ENCODE measurements at regions not wholly inside any gene's neighbourhood (a gene's known extent, or its start where the extent isn't known, plus 50 kb on each side); places are given as distances from the start of the nearest gene placed in this dataset.
"Not testable (repeated sequence)": the region's sequence is repeated elsewhere in the genome, so short reads cannot be mapped to it uniquely, and the experiment has no call there.

DNA sequence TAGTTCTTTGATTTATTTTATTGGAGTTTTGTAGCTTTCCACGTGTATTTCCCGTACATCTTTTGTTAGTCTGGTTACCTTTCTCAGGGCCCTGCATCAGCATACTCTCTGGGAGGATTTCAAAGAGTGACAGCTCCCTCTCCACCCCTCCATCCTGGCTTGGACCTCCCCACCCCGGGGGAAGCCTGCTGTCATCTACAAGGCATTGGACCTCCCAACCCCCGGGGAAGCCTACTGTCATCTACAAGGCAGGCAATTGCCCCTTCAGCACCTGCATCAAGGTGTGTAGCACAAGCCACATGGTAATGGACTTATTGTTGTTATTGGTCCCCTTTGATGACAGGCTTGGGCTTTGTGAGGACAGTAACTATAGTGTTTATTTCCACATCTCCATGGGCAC lies 390.1 kb downstream of the TCERG1L start:
- DNase-seq: no peak

DNA sequence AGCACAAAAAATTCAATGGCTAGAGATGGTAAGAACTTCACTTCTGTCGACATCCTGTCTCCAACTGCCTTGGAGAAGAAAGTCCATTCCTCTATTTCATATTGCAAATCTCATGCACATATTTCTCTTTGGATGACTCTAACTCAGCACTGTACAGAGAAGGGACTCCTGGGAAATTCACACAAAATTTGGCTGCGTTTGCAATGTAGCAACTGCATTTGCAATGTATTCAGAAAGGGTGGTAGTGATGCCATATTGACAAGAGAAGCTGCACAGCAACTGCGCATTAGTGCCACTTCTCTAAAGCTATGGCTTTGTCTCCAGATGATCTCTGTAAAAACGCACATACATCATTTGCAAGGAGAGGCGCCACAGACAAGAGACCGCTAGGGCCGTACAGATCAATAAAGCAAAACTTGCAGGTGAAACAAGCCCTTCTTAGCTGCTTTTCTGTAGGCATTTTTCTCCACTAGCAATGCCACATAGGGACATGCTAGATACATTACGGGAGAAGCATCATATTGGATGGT lies 389.5 kb downstream of the TCERG1L start:
- DNase-seq: no peak

DNA sequence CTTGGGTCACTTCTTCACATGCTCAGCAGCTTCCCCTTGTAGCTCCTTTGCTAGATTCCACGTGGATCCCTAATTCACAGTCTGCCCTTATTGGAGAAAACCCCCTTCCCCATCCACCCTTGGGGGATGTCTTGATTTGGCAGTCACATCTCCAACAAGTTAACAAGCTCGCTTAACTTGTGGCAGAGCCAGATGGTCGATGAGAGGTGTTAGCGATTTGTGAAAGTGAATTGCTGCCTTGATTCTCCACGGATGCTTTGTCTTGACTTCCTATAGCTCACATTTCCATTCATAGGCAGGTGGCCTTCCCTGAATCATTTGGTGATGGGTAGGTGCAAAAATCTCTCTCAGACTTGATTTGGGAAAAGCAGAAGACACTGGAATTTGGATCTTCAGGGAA lies 387.9 kb downstream of the TCERG1L start:
- no peak for DNase-seq

DNA sequence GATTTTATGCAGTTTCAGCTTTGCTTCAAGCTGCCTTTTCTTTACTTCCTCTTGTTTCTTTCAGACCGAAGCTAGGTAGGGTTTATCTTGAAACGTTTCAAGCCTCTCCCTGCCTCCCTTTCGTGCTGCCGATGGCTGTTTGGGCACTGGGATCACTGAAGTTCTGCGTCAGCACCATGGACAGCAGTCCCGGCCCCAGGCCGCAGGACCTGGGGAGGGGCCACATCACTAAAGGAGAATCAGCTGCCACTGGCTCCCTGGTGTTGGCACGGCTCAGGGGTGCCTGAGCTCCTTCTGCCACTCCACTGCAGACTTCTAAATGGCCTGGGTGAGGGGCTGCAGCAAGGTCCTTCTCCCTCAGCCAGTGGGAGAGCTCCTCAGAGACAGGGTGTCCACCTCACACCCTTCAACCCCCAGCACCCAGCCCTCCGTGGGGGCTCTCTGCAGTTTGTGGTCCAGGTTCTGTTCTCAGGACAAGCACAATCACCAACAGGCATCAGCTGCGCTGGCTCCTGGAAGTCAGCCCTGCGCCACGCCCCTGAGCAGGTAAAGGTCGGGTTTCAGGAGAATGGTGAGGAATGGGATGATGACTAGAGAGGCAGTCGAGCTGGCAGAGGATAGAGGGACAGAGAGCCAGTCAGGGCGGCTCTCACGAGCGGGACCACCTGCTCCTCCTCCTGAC lies 387.2 kb downstream of the TCERG1L start:
- no peak for DNase-seq

DNA sequence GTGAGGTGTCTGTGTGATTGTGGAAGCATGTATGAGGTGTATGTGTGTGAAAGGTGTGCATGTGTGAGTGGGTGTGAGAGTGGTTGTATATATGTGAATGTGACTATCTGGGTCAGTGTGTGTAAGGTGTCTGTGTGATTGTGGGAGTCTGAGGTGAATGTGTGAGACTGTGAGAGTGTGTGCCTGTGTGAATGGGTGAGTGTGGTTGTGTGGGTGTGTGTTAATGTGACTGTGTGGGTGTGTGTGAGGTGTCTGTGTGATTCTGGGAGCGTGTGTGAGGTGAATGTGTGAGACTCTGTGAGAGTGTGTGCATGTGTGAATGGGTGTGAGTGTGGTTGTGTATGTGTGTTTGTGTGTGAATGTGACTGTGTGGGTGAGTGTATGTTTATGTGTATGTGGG lies 385.1 kb downstream of the TCERG1L start:
- no peak for DNase-seq

DNA sequence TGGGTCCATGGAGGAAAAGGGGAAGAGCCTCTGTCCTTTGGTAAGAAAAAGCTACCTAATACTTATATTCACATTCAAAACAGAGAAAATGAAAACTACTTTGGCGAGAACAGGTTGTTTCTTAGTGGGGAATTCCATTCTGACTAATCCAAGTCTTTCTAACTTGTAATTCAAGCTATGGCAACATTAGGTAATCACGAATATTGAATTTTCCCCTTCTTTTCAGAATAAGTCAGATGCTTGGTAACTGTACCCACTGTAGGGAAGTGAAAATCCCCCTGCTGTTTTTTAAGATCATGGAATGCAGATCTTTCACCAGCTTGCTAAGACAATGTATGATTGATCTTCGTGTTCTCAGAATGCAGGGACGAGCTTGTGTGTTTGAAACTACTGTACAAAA lies 384.4 kb downstream of the TCERG1L start:
- no peak for DNase-seq

DNA sequence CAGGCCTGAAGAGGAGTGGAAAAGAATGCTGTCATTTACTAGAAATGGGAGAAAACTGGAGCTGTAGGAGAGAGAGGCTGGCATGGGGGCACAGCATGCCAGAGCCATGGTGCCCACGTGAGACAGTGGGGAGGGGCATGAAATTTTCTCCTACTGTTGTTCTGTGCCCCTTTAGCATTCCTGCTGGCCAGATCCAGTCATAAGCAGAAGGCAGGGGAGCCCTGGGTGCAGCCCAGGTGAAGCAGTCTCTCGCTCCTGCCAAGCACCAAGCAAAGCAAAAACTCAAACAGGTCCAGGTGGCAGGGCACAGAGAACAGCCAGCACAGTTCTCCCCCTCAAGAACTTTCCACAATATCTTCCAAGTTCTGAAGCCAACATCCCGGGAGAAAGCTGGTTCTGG lies 383.2 kb downstream of the TCERG1L start:
- no peak for DNase-seq

DNA sequence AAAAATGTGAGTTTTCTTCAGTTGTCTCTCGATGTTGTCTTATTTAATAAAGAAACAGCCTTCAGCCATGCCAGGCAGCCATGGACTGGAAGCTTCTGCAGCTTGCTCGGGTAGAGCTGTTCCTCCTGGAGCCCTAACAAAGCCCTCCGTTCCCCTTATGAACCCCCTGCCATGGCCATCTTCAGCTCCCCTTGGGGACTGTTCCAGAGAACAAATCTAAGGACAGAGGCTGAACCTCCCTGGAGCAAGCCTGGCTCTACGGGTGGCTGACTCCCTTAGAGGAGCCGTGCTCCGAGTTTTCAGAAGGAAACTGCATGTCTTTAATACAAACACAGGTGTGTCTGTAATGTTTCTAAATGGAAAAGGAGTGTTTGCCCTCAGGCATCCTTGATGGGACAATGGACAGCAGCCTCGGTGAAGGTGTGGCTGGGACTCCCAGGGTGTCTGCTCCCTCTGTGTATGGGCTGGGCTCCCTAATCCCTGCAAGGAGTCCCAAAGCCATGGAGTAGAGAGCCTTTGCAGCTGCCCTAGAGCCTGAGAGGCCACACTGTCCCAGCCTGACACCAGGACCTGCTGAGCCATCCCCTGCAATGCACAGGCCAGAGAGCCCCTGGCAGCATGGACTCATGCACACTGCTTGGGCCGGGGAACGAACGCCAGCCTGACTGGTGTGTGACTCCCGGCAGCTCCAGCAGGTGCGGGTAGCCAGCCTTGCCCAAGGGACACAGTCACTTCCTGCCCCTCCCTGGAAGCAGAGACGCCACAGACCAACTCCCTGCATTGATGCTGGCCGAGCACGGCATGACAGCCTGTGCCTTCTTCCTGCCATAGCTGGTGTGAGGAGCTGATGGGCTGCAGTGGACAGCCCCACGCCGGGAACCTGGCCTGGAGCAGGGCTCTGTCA lies 381.8 kb downstream of the TCERG1L start:
- no peak for DNase-seq

DNA sequence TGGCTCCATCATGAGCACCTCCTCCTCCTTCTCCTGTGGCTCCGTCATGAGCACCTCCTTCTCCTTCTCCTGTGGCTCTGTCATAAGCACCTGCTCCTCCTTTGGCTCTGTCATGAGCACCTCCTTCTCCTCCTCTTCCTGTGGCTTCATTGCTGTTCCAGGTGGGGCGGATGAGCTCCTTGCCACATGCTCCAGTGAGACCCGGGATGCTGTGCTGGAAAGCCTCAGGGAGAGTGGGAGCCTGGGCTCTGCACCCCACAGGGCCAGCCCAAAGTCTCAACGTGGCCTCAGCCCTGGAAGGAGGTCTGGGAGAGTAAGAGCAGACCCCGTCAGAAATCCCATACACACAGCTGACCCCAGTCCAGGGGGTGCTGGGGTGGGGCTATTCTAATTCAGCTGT lies 380.7 kb downstream of the TCERG1L start:
- no peak for DNase-seq

DNA sequence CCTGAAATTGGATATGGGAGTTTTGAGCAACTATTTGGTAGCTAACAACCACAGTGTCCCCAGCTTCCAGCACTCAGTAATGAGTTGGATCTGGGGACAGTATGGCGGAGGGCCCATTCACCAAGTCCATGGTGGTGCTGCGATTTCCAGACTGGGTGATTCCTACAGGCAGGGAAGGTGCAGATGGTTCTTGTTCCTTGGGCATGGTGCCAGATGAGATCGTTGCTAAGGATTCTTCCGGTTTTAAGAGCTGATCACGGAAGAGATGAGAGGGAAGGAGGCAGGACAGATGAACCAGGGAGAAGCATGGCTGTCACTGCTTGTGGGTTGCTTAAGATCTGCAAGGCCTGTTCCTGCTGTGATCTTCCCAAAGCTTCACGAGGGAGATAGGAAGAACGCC lies 380.3 kb downstream of the TCERG1L start:
- DNase-seq: no peak

DNA sequence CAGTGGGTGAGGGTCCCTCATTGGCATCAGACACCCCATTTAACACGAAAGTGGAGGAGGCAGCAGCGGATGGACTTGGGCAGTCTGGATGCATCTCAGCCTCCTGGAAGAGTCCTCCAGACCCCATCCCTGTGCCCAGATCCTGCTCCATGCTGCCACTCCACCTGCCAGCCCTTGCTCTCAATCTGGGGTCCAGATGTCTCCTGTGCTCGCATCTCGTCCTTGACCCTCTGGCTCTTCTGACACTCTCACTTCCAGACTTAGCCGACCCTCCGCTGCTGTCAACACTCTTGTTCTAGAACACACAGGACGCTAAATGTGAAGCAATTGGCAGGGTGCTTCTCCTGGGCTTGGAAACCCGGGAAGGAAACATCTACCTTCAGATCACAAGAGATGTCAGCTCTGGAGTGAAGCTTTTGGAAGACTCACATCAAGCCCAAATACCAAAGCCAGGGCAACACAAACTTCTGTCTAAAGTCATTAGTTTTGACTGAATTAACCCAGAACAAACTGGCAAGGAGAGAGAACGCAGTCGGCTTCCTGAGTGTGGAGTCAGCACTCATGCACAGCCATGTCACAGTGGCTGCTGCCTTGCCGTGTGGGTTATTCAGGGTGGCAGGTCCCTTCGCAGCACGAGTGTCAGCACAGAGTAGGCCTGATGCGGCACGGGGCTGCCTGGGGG lies 379.1 kb downstream of the TCERG1L start:
- DNase-seq: no peak

DNA sequence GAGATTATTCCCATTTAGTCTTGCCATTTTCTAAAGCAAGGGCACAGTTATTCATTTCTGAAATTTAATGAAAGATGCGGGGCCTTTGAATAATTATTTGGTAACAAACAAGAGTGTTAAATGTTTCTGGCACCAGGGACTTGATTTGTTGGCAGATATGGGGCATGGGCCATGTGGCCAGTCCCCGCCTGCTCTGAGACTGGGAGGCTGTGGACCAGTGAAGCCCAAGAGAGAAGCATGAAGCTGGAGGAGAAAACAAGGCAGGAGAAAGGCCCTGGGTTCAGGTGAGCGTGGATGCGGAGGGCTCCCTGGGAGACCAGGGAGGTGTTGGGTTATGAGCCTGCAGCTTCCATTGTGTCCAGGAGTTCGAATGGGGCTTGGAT lies 378.5 kb downstream of the TCERG1L start:
- no peak for DNase-seq

DNA sequence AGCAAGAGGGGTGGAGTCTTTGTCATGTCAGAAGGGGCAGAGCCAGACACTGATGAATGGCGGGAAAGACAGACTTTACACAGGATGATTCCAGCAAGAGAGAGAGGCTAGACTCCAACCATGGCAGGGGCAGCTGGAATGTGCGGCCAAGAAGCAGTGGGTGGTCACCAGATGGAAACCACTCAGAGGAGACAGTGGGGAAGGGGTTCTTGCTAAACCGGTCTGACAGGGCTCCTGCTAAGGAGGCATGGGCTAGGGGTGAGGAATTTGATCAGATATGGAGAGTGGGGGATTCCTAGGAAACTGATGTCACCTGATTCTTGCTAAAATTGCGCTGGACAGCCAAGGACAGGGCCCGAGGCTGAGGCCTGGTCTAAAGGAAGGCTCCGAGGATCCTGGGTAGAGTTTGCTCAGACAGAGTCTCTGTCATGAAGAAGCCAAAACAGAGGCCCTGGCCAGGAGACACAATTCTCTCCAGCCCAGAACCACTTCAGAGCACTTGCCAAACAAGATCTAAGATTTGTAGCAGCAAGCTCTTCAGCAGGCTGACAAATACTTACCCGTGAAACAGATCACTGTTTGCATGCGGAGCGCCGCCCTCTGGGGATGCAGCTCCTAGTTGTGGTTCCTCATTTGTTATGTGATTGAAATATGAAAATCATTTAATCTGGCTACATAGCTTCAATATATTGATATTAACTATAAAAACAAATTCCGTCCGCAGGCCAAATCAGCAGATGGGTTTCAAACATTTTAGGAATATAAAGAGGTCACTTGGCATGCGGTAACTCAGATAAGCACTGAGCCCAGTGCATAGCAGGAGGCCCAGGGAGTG lies 377.0 kb downstream of the TCERG1L start:
- no peak for DNase-seq

DNA sequence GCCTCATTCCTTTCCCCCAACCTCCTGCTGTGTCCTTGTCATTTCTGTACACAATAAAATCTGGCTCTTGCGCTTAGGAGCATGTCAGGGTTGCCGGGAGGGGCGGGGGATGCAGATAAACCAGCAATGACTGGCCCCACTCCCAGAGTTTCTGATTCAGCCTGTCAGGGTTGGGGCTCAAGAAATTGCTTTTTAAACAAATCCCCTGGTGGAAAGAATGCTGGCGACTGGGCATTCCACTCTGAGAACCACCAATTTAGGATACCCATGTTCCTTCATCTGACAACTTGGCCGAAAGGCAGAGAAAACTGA lies 376.4 kb downstream of the TCERG1L start:
- no peak for DNase-seq

DNA sequence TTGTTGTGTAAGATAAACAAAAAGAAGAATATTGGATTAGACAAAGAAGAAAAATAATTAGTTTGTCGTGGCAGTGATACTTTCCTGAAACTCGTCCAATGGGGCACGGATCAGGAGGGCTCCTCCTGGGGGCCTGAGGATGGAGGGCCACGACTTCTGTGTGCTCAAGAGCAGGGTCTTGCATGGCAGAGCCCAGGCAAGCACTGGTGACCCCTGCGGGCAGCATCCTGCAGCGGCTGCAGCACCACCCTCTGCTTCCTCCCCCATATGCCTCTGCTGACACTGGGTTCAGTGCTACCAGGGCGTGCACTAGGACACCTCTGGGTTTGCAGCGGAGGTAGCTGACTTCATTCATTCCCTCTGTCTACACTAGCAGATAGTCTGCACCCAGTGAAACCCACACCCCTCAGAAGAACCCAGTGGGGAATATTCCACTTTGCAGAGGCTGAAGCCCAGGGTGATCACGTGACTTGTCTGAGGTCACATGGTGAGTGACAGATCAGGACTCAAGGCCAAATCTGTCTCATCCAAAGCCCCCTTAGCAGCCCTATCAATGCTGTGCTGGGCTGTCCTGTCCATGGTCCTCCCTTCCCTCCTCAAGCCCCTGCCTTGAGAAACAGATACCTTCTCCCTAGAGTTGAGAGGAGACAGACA lies 375.5 kb downstream of the TCERG1L start:
- DNase-seq: no peak

DNA sequence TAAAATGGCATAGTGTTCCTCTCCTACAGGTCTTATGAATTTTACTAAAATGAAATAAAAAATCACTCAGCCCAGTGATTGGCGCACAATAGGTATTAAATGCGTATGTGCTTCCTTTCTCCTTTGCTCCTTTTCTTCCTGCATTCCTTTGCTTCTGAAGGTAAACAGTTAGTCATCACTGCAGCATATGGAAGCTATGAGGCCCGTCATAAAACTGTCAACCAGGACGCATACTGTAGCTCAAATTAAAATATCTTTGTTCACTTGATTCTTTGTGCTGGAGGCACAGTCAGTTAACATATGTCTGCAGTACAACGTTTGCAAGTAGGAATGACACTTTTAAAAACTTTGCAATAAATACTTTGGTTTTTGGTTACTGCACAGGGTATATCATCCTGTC lies 374.7 kb downstream of the TCERG1L start:
- no peak for DNase-seq

DNA sequence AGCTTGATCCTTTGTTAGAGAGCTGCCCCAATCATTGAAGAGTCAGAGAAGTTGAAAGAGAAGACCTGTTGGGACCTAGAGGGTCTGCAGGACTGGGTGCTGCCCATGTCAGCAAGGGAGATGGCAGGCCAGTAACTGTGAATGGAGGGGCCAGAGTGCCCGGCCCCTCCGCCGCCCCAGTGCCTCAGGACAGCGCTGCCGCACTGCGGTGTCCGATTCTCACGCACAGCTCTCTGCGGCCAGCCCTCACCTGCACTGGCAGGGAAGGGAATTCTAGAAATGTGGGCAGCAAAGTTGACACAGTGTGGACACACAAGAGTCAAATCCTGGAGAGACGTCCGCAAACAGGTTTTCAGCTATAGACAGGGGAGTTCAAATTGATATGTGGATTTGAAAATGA lies 373.5 kb downstream of the TCERG1L start:
- no peak for DNase-seq

DNA sequence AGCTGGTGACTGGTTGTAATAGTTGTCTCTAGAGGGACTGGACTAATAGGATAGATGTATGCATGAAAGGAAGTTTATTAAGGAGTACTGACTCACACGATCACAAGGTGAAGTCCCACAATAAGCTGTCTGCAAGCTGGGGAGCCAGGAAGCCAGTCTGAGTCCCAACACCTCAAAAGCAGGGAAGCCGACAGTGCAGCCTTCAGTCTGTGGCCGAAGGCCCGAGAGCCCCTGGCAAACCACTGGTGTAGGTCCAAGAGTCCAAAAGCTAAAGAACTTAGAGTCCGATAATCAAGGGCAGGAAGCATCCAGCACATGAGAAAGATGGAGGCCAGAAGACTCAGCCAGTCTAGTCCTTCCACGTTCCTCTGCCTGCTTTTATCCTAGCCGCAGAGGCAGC lies 372.6 kb downstream of the TCERG1L start:
- not testable (repeated sequence) for DNase-seq

DNA sequence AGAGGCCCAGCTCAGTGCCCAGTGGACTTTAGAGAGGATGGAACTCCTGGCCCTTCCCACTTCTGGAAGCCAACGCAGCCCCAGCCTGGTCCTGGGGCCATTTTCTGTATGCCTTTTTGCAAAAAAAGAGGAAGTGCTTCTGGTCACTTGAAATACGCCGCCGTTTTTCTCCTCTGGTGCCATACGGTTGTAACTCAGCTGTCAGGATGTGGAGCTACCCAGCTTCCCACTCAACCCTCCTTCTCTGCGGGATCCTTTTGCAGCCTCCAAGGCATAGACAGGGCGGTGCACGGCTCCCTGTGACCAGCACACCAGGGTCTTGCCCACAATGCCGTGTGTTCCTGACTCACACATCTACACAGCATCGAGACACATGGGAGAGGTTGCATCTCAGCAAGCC lies 369.6 kb downstream of the TCERG1L start:
- DNase-seq: no peak

DNA sequence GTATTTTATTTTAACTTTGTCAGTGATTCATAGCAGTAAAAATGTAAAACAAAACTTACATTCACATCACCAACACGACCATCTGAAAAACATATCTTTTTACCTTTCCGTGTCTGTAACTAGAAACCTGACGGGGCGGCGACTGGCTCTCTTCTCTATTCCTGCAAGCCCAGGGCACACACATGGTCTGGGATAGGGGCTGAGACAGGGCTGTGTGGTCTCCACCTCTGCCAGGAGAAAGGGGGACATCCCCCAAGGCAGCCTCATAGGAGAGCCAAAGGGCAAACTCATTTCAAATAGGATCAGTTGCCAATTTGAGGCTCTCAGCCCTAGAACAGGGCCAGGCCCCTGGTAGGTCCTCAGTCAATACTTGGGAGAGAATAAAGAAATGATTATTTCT lies 359.4 kb downstream of the TCERG1L start:
- DNase-seq: no peak

DNA sequence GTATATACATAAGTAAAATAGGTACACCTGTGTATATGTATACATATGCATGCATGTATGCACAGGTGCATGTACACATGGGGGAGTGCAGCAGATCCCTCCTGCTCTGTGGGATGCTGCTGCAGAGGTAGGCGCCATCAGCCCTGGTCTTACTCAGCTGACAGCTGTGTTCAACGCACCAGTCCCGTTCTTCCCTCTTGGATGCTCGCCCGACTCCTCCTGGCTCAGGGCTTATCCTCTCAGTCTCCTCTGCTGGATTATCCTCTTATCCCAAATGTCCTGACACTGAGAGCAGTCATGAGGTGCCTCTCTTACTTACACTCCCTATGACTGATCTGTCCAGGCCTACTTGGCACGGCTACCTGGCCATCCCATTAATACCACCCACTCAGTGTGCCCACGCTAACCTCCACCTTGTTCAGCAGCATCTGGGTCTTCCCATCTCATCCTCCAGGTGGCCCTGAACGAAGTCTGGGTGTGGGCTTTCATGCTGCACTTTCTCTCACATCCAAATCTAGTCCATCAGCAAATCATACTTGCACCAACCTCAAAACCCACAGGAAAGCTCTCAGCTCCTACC lies 357.1 kb downstream of the TCERG1L start:
- no peak for DNase-seq

DNA sequence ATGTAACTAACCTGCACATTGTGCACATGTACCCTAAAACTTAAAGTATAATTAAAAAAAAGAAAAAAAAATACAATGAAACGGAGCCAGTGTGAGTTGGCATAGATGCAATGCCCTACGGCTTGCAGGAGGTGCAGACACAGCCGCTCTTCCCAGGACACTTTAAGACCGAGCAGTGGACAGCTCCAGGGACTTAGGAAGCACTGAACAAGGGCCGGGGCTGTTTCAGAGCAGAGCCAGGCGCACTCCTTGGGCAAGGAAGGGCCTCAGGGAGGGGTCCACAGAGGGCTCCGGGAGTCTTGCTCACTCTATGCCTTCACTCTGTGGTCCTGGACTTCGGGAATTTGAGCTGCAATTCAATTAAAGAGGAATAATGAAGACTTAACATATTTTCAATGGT lies 355.3 kb downstream of the TCERG1L start:
- DNase-seq: no peak
